ENCODE measurements at regions not wholly inside any gene's neighbourhood (a gene's known extent, or its start where the extent isn't known, plus 50 kb on each side); places are given as distances from the start of the nearest gene placed in this dataset.

- Histone ChIP-seq H3K9me2 (ENCODE audit: insufficient read depth, low read length) (no peaks in the 10 kb centered on the region), H2AFZ (ENCODE audit: low read depth, low read length) (no peak overlapping the region), H3K4me2 (ENCODE audit: low read length) (no peak overlapping the region), H3K27me3 (ENCODE audit: insufficient read depth, low read depth, low read length) (no peaks in the 10 kb centered on the region), H3K36me3 (ENCODE audit: insufficient read depth, low read length) (no peaks in the 10 kb centered on the region), H3K79me2 (replicated peaks; ENCODE audit: insufficient read depth, low read length) (no peaks in the 10 kb centered on the region), H3K9ac (ENCODE audit: low read length) (no peak overlapping the region), H3K27ac (ENCODE audit: low read length) (no peak overlapping the region), H4K20me1 (ENCODE audit: insufficient read depth) (no peaks in the 10 kb centered on the region), H3F3A (ENCODE audit: insufficient read depth, low read length, poor library complexity, severe bottlenecking) (no peaks in the 10 kb centered on the region), H3K4me3 (ENCODE audit: low read length) (no peak overlapping the region), H3K9me3 (ENCODE audit: low read length) (no peaks in the 10 kb centered on the region)
- TF ChIP-seq POLR2AphosphoS5 (IDR thresholded peaks at IDR 0.05): no peak
Observed at GRCh38 chr10:110375121-110375520, 70.4 kb upstream of the SMNDC1 start.

GRCh38 chr10:110376021-110376766 lies 71.5 kb upstream of the SMNDC1 start:
- Histone ChIP-seq H3K27me3 (ENCODE audit: insufficient read depth, low read depth, low read length) (no peaks in the 10 kb centered on the region), H3K9me2 (ENCODE audit: insufficient read depth, low read length) (no peaks in the 10 kb centered on the region), H3K36me3 (ENCODE audit: insufficient read depth, low read length) (no peaks in the 10 kb centered on the region), H3F3A (ENCODE audit: insufficient read depth, low read length, poor library complexity, severe bottlenecking) (no peaks in the 10 kb centered on the region), H2AFZ (ENCODE audit: low read depth, low read length) (no peak overlapping the region), H3K9ac (ENCODE audit: low read length) (no peak overlapping the region), H3K27ac (ENCODE audit: low read length) (no peak overlapping the region), H3K79me2 (replicated peaks; ENCODE audit: insufficient read depth, low read length) (no peaks in the 10 kb centered on the region), H3K4me2 (ENCODE audit: low read length) (no peak overlapping the region), H3K9me3 (ENCODE audit: low read length) (no peaks in the 10 kb centered on the region), H3K4me3 (ENCODE audit: low read length) (no peak overlapping the region), H4K20me1 (ENCODE audit: insufficient read depth) (no peaks in the 10 kb centered on the region)
- TF ChIP-seq EP300 (conservative IDR thresholded peaks at IDR 0.05; ENCODE audit: poor library complexity, severe bottlenecking) (no peak), RAD21 (conservative IDR thresholded peaks at IDR 0.05) (no peak), SMC3 (conservative IDR thresholded peaks at IDR 0.05; ENCODE audit: poor library complexity) (no peak), MXI1 (conservative IDR thresholded peaks at IDR 0.05; ENCODE audit: poor library complexity, severe bottlenecking) (no peak), EZH2 (IDR thresholded peaks at IDR 0.05; ENCODE audit: borderline replicate concordance, insufficient read depth, low read length, poor library complexity, severe bottlenecking) (no peak)

- H3K9ac ChIP-seq (ENCODE audit: low read length): no peak overlapping the region
- no peaks in the 10 kb centered on the region for H3K36me3 ChIP-seq (ENCODE audit: insufficient read depth, low read length)
- no peaks in the 10 kb centered on the region for H4K20me1 ChIP-seq (ENCODE audit: insufficient read depth)
- H3K4me3 ChIP-seq (ENCODE audit: low read length): no peak overlapping the region
- no peaks in the 10 kb centered on the region for H3K79me2 ChIP-seq (replicated peaks; ENCODE audit: insufficient read depth, low read length)
- H3K9me2 ChIP-seq (ENCODE audit: insufficient read depth, low read length): no peaks in the 10 kb centered on the region
- no peaks in the 10 kb centered on the region for H3K27me3 ChIP-seq (ENCODE audit: insufficient read depth, low read depth, low read length)
- H2AFZ ChIP-seq (ENCODE audit: low read depth, low read length): no peak overlapping the region
- TF ChIP-seq EZH2 (IDR thresholded peaks at IDR 0.05; ENCODE audit: borderline replicate concordance, insufficient read depth, low read length, poor library complexity, severe bottlenecking): no peak
- TF ChIP-seq EP300 (conservative IDR thresholded peaks at IDR 0.05; ENCODE audit: poor library complexity, severe bottlenecking): no peak
- no peak for TF ChIP-seq SMC3 (conservative IDR thresholded peaks at IDR 0.05; ENCODE audit: poor library complexity)
- TF ChIP-seq MXI1 (conservative IDR thresholded peaks at IDR 0.05; ENCODE audit: poor library complexity, severe bottlenecking): no peak
- TF ChIP-seq REST (IDR thresholded peaks at IDR 0.05; ENCODE audit: borderline replicate concordance): no peak
- no peak for TF ChIP-seq RAD21 (conservative IDR thresholded peaks at IDR 0.05)
- TF ChIP-seq TAF1 (IDR thresholded peaks at IDR 0.05; ENCODE audit: low read depth): no peak
- TF ChIP-seq CTCF (IDR thresholded peaks at IDR 0.05; ENCODE audit: poor library complexity, severe bottlenecking): no peak
- TF ChIP-seq POLR2AphosphoS5 (IDR thresholded peaks at IDR 0.05): no peak
- no peak overlapping the region for H3K27ac ChIP-seq (ENCODE audit: low read length)
- no peak overlapping the region for H3K4me2 ChIP-seq (ENCODE audit: low read length)
- H3F3A ChIP-seq (ENCODE audit: insufficient read depth, low read length, poor library complexity, severe bottlenecking): no peaks in the 10 kb centered on the region
- no peaks in the 10 kb centered on the region for H3K9me3 ChIP-seq (ENCODE audit: low read length)
Observed at GRCh38 chr10:110376767-110377160, 72.0 kb upstream of the SMNDC1 start.

All from neural cell (in vitro differentiated cells).